Tibial nerve (tissue), 4 donors: ENCODE measurements at regions not wholly inside any gene's neighbourhood (a gene's known extent, or its start where the extent isn't known, plus 50 kb on each side); places are given as distances from the start of the nearest gene placed in this dataset.

Experiments
- DNase-seq, 2 donors: peaks; one replicate each; pipeline ENCODE4 v3.0.0-alpha.2; 2019; ENCODE audit warnings: low spot score in 2 of 2
- H3K27ac ChIP-seq, 4 donors: fragments of 200-600 bp; sonication (generic) in 3 of 4; one replicate each; pipeline ENCODE4 v1.5.1; 2017 to 2019; ENCODE audit warnings: mild to moderate bottlenecking in 1 of 4
- H3K27me3 ChIP-seq, 2 donors: fragments of 200-600 bp; sonication (generic) in 1 of 2; one replicate each; pipeline versions ENCODE4 v1.5.1 to v1.6.0; 2017 to 2019
- H3K36me3 ChIP-seq, 3 donors: fragments of 200-600 bp; sonication (generic); one replicate each; pipeline ENCODE4 v1.5.1; 2018 to 2019
- H3K4me1 ChIP-seq, 4 donors: fragments of 200-600 bp; sonication (generic) in 3 of 4; one replicate each; pipeline ENCODE4 v1.5.1; 2017 to 2019
- H3K4me3 ChIP-seq, 4 donors: fragments of 200-600 bp; sonication (generic) in 3 of 4; one replicate each; pipeline ENCODE4 v1.5.1; 2017 to 2019; ENCODE audit warnings: mild to moderate bottlenecking in 1 of 4, moderate library complexity in 1 of 4
- H3K9me3 ChIP-seq, 4 donors: fragments of 200-600 bp; sonication (generic) in 3 of 4; one replicate each; pipeline ENCODE4 v1.5.1; 2017 to 2019
- CTCF ChIP-seq, 5 experiments: fragments of 200-600 bp in 3 of 5; fragments of 450-650 bp in 2 of 5; sonication (generic) in 3 of 5; IDR thresholded peaks; one replicate each; pipeline ENCODE4 v1.5.1; 2016 to 2019; ENCODE audit warnings: antibody characterized with exemption in 5 of 5, mild to moderate bottlenecking in 3 of 5, moderate library complexity in 2 of 5
- EP300 ChIP-seq, 2 donors: sonication (generic); formaldehyde crosslinking; IDR thresholded peaks; one replicate each; pipeline ENCODE4 v1.6.1; 2017; ENCODE audit warnings: antibody characterized with exemption in 2 of 2, mild to moderate bottlenecking in 1 of 2
- POLR2A ChIP-seq, 2 donors: fragments of 450-650 bp; IDR thresholded peaks; one replicate each; pipeline ENCODE4 v1.6.1; 2017; ENCODE audit warnings: antibody characterized with exemption in 2 of 2, mild to moderate bottlenecking in 2 of 2, moderate library complexity in 2 of 2
- WGBS, 2 donors: methylation state at CpG; one replicate each; pipeline ENCODE4 v1.1.5; 2018; 5-methylcytosine and 5-hydroxymethylcytosine counted together

DNA sequence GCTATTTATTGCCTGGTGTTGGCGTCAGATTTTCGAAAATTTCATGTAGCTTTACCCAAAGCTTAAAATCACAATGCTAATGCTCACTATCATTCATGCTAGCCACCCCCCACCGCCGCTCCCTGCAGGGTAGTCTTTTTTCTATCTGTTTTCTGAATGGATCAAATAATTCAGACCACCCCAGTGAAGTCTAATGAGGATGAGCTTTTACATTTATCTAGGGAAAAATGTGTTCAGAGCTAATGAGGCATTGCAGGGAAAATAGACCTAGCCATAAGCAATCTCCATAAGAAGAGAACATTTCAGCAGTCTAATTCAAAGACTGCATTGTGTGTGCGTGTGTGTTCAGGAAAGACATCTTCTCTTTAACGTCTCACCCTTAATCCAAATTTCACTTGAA is 533.0 kb upstream of the PRMT6 start:
- H3K4me1 ChIP-seq = no peaks in the 10 kb centered on the region

GRCh38 chr1:106524631-106525030 is 531.8 kb upstream of the PRMT6 start:
- TF ChIP-seq POLR2A (IDR thresholded peaks at IDR 0.05) (no peak), CTCF (IDR thresholded peaks at IDR 0.05) (no peak), EP300 (IDR thresholded peaks at IDR 0.05) (no peak)
- 78 to 96% methylated on average over 3 of the region's 3 CpGs for WGBS, 2 donors

More for the DNA sequence above, 533.0 kb upstream of the PRMT6 start:
- no peak for DNase-seq
- no peak overlapping the region for H3K4me3 ChIP-seq
- no peaks in the 10 kb centered on the region for H3K36me3 ChIP-seq
- H3K27ac ChIP-seq = no peak overlapping the region
- no peaks in the 10 kb centered on the region for H3K27me3 ChIP-seq
- WGBS, 2 donors = 30 to 36% methylated on average over 6 of the region's 6 CpGs
- TF ChIP-seq POLR2A (IDR thresholded peaks at IDR 0.05) (no peak), CTCF (IDR thresholded peaks at IDR 0.05) (no peak), EP300 (IDR thresholded peaks at IDR 0.05) (no peak)
- H3K9me3 ChIP-seq = no peaks in the 10 kb centered on the region

GRCh38 chr1:106526650-106527049 is 529.8 kb upstream of the PRMT6 start:
- Histone ChIP-seq H3K36me3 (no peaks in the 10 kb centered on the region), H3K4me3 (no peak overlapping the region), H3K4me1 (no peaks in the 10 kb centered on the region), H3K9me3 (peaks cover 0 to 3% (median 0%) of the 10 kb centered on the region in 4 donors), H3K27me3 (no peaks in the 10 kb centered on the region), H3K27ac (no peak overlapping the region)
- TF ChIP-seq CTCF (IDR thresholded peaks at IDR 0.05) = no peak
- no peak for TF ChIP-seq EP300 (IDR thresholded peaks at IDR 0.05)
- TF ChIP-seq POLR2A (IDR thresholded peaks at IDR 0.05) = no peak
- no peak for DNase-seq
- 76% methylated on average over 2 of the region's 2 CpGs for WGBS, 2 donors

More at GRCh38 chr1:106524631-106525030, 531.8 kb upstream of the PRMT6 start:
- Histone ChIP-seq H3K9me3 (no peaks in the 10 kb centered on the region), H3K4me1 (no peaks in the 10 kb centered on the region), H3K27ac (no peak overlapping the region), H3K36me3 (no peaks in the 10 kb centered on the region), H3K4me3 (no peak overlapping the region), H3K27me3 (no peaks in the 10 kb centered on the region)
- DNase-seq = no peak

GRCh38 chr1:106534612-106535011 is 521.9 kb upstream of the PRMT6 start:
- TF ChIP-seq CTCF (IDR thresholded peaks at IDR 0.05) (no peak), POLR2A (IDR thresholded peaks at IDR 0.05) (no peak), EP300 (IDR thresholded peaks at IDR 0.05) (no peak)
- Histone ChIP-seq H3K27ac (no peak overlapping the region), H3K4me3 (no peak overlapping the region), H3K4me1 (no peaks in the 10 kb centered on the region), H3K9me3 (peaks cover 0 to 11% (median 0%) of the 10 kb centered on the region in 4 donors), H3K27me3 (no peaks in the 10 kb centered on the region), H3K36me3 (no peaks in the 10 kb centered on the region)
- no peak for DNase-seq
- 70 to 72% methylated on average over 2 of the region's 2 CpGs for WGBS, 2 donors

- Histone ChIP-seq H3K9me3 (peaks cover 0 to 20% (median 2%) of the 10 kb centered on the region in 4 donors), H3K4me3 (no peak overlapping the region), H3K27ac (no peak overlapping the region), H3K36me3 (no peaks in the 10 kb centered on the region), H3K4me1 (no peaks in the 10 kb centered on the region), H3K27me3 (no peaks in the 10 kb centered on the region)
- TF ChIP-seq POLR2A (IDR thresholded peaks at IDR 0.05) (no peak), EP300 (IDR thresholded peaks at IDR 0.05) (no peak), CTCF (IDR thresholded peaks at IDR 0.05) (no peak)
- DNase-seq = no peak
Observed at GRCh38 chr1:106536741-106537140, 519.7 kb upstream of the PRMT6 start.
